B cell (primary cell): ENCODE measurements at regions not wholly inside any gene's neighbourhood (a gene's known extent, or its start where the extent isn't known, plus 50 kb on each side); places are given as distances from the start of the nearest gene placed in this dataset.

Experiments used
- CTCF ChIP-seq: fragments of 200-600 bp; IDR thresholded peaks from one replicate; pipeline ENCODE4 v1.8.0; 2022; ENCODE audit warnings: antibody characterized with exemption, mild to moderate bottlenecking
- EZH2 ChIP-seq: IDR thresholded peaks from 2 replicates; pipeline ENCODE4 v1.6.1; 2012; ENCODE audit warnings: borderline replicate concordance, low read depth, mild to moderate bottlenecking, moderate library complexity, low read length; ENCODE audit not compliant: insufficient read depth, poor library complexity, severe bottlenecking

GRCh38 chr11:104487046-104487806 is 323.3 kb upstream of the PDGFD start:
- TF ChIP-seq CTCF = no peak
- TF ChIP-seq EZH2 = no peak
